ENCODE measurements at regions not wholly inside any gene's neighbourhood (a gene's known extent, or its start where the extent isn't known, plus 50 kb on each side); places are given as distances from the start of the nearest gene placed in this dataset.

DNA sequence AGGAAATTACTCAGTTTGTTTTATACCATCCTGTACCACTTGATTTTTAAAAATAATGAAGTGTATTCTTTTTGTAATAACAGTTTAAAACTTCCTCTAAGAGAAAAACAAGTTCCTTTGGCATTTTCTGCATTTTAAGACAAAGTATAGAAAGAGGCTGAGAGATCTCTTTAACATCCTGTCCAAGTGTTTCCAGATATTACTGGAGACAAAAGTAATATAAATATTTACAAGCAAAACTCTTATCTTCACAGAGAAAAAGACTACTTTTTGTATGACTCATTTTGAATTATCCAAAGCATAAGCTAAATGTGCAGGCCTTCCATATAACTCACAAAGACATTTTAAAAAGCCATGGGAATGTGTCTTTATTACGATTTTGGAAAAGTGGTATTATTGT is 221.1 kb downstream of the RDH14 start:
- TF ChIP-seq POLR2AphosphoS5 (IDR thresholded peaks at IDR 0.05; ENCODE audit: low read depth, low read length) (no peak), TAF1 (IDR thresholded peaks at IDR 0.05; ENCODE audit: borderline replicate concordance, low read depth, low read length) (no peak), POLR2A (IDR thresholded peaks at IDR 0.05; ENCODE audit: low read depth, low read length) (no peak)
- DNase-seq (ENCODE audit: insufficient read length) = no peak
- no peak for FAIRE-seq

- FAIRE-seq (no peak), DNase-seq (ENCODE audit: insufficient read length) (no peak)
- TF ChIP-seq POLR2A (IDR thresholded peaks at IDR 0.05; ENCODE audit: low read depth, low read length) (no peak), TAF1 (IDR thresholded peaks at IDR 0.05; ENCODE audit: borderline replicate concordance, low read depth, low read length) (no peak), POLR2AphosphoS5 (IDR thresholded peaks at IDR 0.05; ENCODE audit: low read depth, low read length) (no peak)
Observed at GRCh38 chr2:18336975-18337374, 223.5 kb downstream of the RDH14 start.

DNA sequence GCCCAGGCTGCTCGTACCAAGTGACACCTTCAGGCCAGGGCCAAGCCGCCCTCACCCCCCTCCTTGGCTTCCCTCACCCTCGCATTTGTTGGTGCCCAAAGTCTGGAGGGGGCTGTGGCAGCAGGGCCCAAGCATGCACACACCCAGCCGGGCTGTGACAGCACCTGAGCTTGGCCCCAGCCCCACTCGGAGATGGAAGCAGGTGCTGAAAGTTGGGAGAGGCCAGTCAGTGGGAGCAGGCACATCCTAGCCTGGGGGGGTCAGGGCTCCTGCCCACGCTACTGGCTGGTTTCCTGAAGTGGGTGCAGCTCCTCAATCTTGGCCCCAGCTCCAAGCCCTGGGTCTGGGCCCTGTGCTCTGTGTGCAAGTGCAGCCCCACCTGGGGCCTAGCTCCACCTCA is 228.0 kb downstream of the RDH14 start:
- DNase-seq (ENCODE audit: insufficient read length) = no peak
- no peak for FAIRE-seq

DNA sequence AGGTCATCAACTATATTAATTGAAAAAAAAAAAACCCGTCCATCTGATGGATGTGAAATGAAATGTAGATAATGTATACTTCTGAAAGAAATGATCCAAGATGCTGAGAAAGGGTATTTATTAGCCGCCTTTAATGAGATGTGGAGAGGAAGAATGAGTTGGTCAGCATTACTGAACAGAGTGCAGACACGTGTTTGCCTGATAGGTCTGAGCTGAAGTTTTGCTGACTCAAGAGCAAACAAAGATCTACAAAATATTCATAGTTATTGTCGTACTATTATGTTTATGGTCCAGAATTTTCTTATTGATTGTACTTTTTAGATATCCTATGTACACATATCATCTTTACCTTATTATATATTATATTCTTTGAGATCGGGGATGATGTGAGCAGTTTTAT is 235.3 kb downstream of the RDH14 start:
- DNase-seq (ENCODE audit: insufficient read length) = no peak
- FAIRE-seq = no peak
- TF ChIP-seq POLR2A (IDR thresholded peaks at IDR 0.05; ENCODE audit: low read depth, low read length) = no peak
- no peak for TF ChIP-seq TAF1 (IDR thresholded peaks at IDR 0.05; ENCODE audit: borderline replicate concordance, low read depth, low read length)
- TF ChIP-seq POLR2AphosphoS5 (IDR thresholded peaks at IDR 0.05; ENCODE audit: low read depth, low read length) = no peak

More for the DNA sequence above, 228.0 kb downstream of the RDH14 start:
- TF ChIP-seq TAF1 (IDR thresholded peaks at IDR 0.05; ENCODE audit: borderline replicate concordance, low read depth, low read length) (no peak), POLR2AphosphoS5 (IDR thresholded peaks at IDR 0.05; ENCODE audit: low read depth, low read length) (no peak), POLR2A (IDR thresholded peaks at IDR 0.05; ENCODE audit: low read depth, low read length) (no peak)

DNA sequence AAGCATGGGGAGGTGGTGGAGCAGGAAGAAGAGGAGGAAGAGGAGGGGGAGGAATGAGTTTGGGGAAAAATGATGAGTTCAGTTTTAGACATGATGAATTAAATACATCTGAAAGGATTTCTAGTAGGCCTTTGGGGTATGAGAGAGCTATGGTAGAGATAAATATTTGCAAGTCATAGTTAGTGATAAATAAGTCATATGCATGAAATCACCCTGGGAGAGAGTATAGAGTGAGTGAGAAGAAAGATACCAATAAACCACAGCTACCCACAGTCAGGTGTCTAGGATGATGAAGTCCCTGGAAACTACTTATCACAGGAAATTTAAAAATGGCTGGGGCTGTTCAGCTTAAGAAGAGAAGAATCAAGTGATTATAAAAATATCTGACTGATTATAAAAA is 240.5 kb downstream of the RDH14 start:
- FAIRE-seq (no peak), DNase-seq (ENCODE audit: insufficient read length) (no peak)
- no peak for TF ChIP-seq POLR2A (IDR thresholded peaks at IDR 0.05; ENCODE audit: low read depth, low read length)
- TF ChIP-seq TAF1 (IDR thresholded peaks at IDR 0.05; ENCODE audit: borderline replicate concordance, low read depth, low read length) = no peak
- TF ChIP-seq POLR2AphosphoS5 (IDR thresholded peaks at IDR 0.05; ENCODE audit: low read depth, low read length) = no peak

DNA sequence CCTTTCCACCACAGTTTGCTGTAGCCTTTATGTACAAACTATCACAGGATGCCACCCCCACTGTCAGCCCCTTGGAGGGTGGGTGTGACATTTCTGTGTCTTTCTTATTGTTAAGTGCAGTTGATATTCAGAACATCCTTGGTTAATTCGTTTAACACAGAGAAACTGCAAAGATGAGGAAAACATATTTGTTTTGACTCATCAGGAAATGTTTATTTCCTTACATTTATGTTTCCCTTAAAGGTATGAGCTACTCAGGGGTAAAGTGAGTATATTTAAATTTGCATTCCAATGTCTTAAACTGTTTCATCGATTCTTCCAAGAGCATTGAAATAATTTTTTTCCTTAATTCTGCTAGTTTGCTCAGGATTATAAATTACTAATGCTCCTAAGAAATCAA is 243.4 kb downstream of the RDH14 start:
- TF ChIP-seq POLR2AphosphoS5 (IDR thresholded peaks at IDR 0.05; ENCODE audit: low read depth, low read length) = no peak
- TF ChIP-seq POLR2A (IDR thresholded peaks at IDR 0.05; ENCODE audit: low read depth, low read length) = no peak
- no peak for TF ChIP-seq TAF1 (IDR thresholded peaks at IDR 0.05; ENCODE audit: borderline replicate concordance, low read depth, low read length)
- DNase-seq (ENCODE audit: insufficient read length) = no peak
- FAIRE-seq = no peak

DNA sequence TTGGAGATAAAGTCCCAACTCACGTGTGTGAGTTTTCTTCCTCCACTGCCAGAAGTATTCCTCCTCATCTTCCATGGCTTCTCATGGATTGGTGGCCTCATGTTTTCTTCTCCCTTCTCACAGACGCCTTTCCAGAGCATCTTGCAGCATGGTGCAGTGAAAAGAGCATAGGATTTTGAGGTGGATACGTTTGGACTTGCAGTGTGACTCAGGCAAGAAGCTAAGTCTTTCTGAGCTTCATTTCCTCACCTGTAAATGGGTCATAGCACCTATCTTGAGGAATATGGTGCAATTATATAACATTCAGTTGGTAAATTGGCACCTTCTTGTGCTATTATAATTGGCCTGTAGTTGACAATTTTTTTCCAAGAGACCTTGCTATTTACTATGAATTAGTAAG is 247.6 kb downstream of the RDH14 start:
- TF ChIP-seq POLR2AphosphoS5 (IDR thresholded peaks at IDR 0.05; ENCODE audit: low read depth, low read length) (no peak), POLR2A (IDR thresholded peaks at IDR 0.05; ENCODE audit: low read depth, low read length) (no peak), TAF1 (IDR thresholded peaks at IDR 0.05; ENCODE audit: borderline replicate concordance, low read depth, low read length) (no peak)
- DNase-seq (ENCODE audit: insufficient read length) = no peak
- FAIRE-seq = no peak

DNA sequence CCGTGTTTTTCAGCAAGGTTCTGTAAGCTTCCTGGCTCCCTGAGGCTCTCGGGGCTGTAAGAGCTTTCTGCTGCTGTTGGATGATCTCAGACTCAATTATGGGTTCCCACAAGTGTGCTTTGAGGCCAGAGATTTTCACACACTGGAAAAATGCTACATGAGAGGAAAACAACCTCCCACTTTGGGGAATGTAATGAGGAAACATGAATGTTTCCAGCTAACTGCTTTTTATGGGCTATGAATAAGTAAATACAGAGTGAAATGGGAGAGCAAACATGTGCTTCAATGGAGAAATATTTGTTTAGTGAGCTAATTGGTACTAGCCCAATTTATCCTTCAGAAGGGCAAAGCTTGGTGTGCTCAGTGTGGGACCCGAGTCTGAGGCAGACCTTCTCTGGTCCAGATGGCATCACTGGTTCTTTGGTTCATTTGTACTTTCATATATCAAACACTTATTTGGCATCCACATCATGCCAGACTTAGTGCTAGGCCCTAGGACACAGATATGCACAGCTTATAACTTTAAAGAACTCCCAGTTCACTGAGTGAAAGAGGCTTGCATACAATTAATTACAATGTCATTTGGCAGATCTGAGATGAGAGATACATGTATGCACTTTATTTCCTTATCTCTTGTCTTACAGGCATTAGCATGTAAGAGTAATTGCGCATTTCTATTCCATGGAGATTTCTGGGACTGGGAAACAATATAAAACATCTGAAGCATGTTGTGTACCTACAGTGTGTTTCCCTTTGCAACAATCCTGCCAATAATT is 248.8 kb downstream of the RDH14 start:
- DNase-seq (ENCODE audit: insufficient read length) (no peak), FAIRE-seq (no peak)
- TF ChIP-seq POLR2A (IDR thresholded peaks at IDR 0.05; ENCODE audit: low read depth, low read length) (no peak), POLR2AphosphoS5 (IDR thresholded peaks at IDR 0.05; ENCODE audit: low read depth, low read length) (no peak), TAF1 (IDR thresholded peaks at IDR 0.05; ENCODE audit: borderline replicate concordance, low read depth, low read length) (no peak)

- TF ChIP-seq POLR2AphosphoS5 (IDR thresholded peaks at IDR 0.05; ENCODE audit: low read depth, low read length) (no peak), POLR2A (IDR thresholded peaks at IDR 0.05; ENCODE audit: low read depth, low read length) (no peak)
- DNase-seq (ENCODE audit: insufficient read length) = no peak
- no peak for FAIRE-seq
Observed at GRCh38 chr2:18309627-18310026, 250.8 kb downstream of the RDH14 start.

DNA sequence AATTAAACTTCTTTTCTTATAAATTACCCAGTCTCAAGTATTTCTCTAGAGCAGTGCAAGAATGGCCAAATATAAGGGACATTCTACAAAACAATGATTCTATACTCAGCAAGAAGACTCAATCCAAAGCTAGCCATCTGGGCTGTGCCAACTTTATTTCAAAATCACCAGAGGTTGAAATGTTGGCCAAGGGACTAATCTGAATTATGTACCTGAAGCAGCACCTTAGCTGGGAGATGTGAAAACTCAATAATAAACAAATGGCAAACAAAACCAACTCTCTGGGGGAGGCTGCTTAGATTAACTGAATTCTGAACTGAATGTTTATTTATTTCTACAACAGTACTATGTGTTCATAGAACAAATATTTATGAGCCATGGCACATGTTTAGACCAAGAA is 251.3 kb downstream of the RDH14 start:
- FAIRE-seq (no peak), DNase-seq (ENCODE audit: insufficient read length) (no peak)
- no peak for TF ChIP-seq TAF1 (IDR thresholded peaks at IDR 0.05; ENCODE audit: borderline replicate concordance, low read depth, low read length)
- no peak for TF ChIP-seq POLR2AphosphoS5 (IDR thresholded peaks at IDR 0.05; ENCODE audit: low read depth, low read length)
- no peak for TF ChIP-seq POLR2A (IDR thresholded peaks at IDR 0.05; ENCODE audit: low read depth, low read length)

- FAIRE-seq (no peak), DNase-seq (ENCODE audit: insufficient read length) (no peak)
- TF ChIP-seq TAF1 (IDR thresholded peaks at IDR 0.05; ENCODE audit: borderline replicate concordance, low read depth, low read length) (no peak), POLR2A (IDR thresholded peaks at IDR 0.05; ENCODE audit: low read depth, low read length) (no peak), POLR2AphosphoS5 (IDR thresholded peaks at IDR 0.05; ENCODE audit: low read depth, low read length) (no peak)
Observed at GRCh38 chr2:18304849-18305248, 255.6 kb downstream of the RDH14 start.

GRCh38 chr2:18301421-18302139 is 258.9 kb downstream of the RDH14 start:
- FAIRE-seq = no peak
- TF ChIP-seq POLR2AphosphoS5 (IDR thresholded peaks at IDR 0.05; ENCODE audit: low read depth, low read length) (no peak), POLR2A (IDR thresholded peaks at IDR 0.05; ENCODE audit: low read depth, low read length) (no peak), TAF1 (IDR thresholded peaks at IDR 0.05; ENCODE audit: borderline replicate concordance, low read depth, low read length) (no peak)
- no peak for DNase-seq (ENCODE audit: insufficient read length)
